MM.1S (cell line): ENCODE measurements at regions not wholly inside any gene's neighbourhood (a gene's known extent, or its start where the extent isn't known, plus 50 kb on each side); places are given as distances from the start of the nearest gene placed in this dataset.

Experiments
- CTCF ChIP-seq: fragments of 300-600 bp; sonication (generic); IDR thresholded peaks from 2 replicates; pipeline ENCODE4 v1.5.1; 2016; ENCODE audit warnings: antibody characterized with exemption, low read length, mixed read lengths
- EZH2phosphoT487 ChIP-seq: fragments of 300-600 bp; sonication (generic); IDR thresholded peaks from 2 replicates; pipeline ENCODE4 v1.6.1; 2018; ENCODE audit warnings: antibody characterized with exemption, low read length

GRCh38 chr10:111156754-111157153, 79.9 kb downstream of the ADRA2A start:
- TF ChIP-seq CTCF (no peak), EZH2phosphoT487 (no peak)
